HEK293 (cell line): ENCODE measurements at regions not wholly inside any gene's neighbourhood (a gene's known extent, or its start where the extent isn't known, plus 50 kb on each side); places are given as distances from the start of the nearest gene placed in this dataset.

Experiments used
- KLF1 ChIP-seq: fragments of 450-650 bp; formaldehyde crosslinking; IDR thresholded peaks from 2 replicates; pipeline ENCODE4 v1.5.1; 2016; ENCODE audit warnings: missing biosample characterization, missing genetic modification characterization
- KLF9 ChIP-seq: fragments of 450-650 bp; formaldehyde crosslinking; IDR thresholded peaks from 2 replicates; pipeline ENCODE4 v1.5.1; 2016; ENCODE audit warnings: missing biosample characterization, missing genetic modification characterization, low read depth
- ZBTB7A ChIP-seq: fragments of 450-650 bp; formaldehyde crosslinking; IDR thresholded peaks from 2 replicates; pipeline ENCODE4 v1.5.1; 2016; ENCODE audit warnings: low read depth, missing biosample characterization, missing genetic modification characterization
- ZNF138 ChIP-seq: fragments of 450-650 bp; formaldehyde crosslinking; IDR thresholded peaks from 2 replicates; pipeline ENCODE4 v1.5.1; 2016; ENCODE audit warnings: missing biosample characterization, missing genetic modification characterization, borderline replicate concordance
- ZNF433 ChIP-seq: fragments of 450-650 bp; formaldehyde crosslinking; IDR thresholded peaks from 2 replicates; pipeline ENCODE4 v1.5.1; 2016; ENCODE audit warnings: missing biosample characterization, missing genetic modification characterization, low read depth
- ZNF514 ChIP-seq: fragments of 450-650 bp; formaldehyde crosslinking; IDR thresholded peaks from 2 replicates; pipeline ENCODE4 v1.5.1; 2016; ENCODE audit warnings: missing biosample characterization, missing genetic modification characterization
- ZNF658 ChIP-seq: fragments of 450-650 bp; formaldehyde crosslinking; IDR thresholded peaks from 2 replicates; pipeline ENCODE4; 2016; ENCODE audit warnings: missing biosample characterization, missing genetic modification characterization
- ZNF777 ChIP-seq: fragments of 450-650 bp; formaldehyde crosslinking; IDR thresholded peaks from 2 replicates; pipeline ENCODE4 v1.5.1; 2017; ENCODE audit warnings: missing biosample characterization, missing genetic modification characterization, borderline replicate concordance
- TF ChIP-seq, protein P1 (sequence below): fragments of 450-650 bp; formaldehyde crosslinking; IDR thresholded peaks from 2 replicates; pipeline ENCODE4 v1.5.1; 2016; ENCODE audit warnings: missing biosample characterization, missing genetic modification characterization
- TF ChIP-seq, protein P2 (sequence below): fragments of 450-650 bp; formaldehyde crosslinking; IDR thresholded peaks from 2 replicates; pipeline ENCODE4 v1.5.1; 2016; ENCODE audit warnings: missing biosample characterization, missing genetic modification characterization
- TF ChIP-seq, protein P3 (sequence below): fragments of 450-650 bp; formaldehyde crosslinking; IDR thresholded peaks from 2 replicates; pipeline ENCODE4 v1.5.1; 2016; ENCODE audit warnings: missing biosample characterization, missing genetic modification characterization, low read depth
- TF ChIP-seq, protein P4 (sequence below): fragments of 450-650 bp; formaldehyde crosslinking; IDR thresholded peaks from 2 replicates; pipeline ENCODE4 v1.5.1; 2016; ENCODE audit warnings: missing biosample characterization, missing genetic modification characterization

DNA sequence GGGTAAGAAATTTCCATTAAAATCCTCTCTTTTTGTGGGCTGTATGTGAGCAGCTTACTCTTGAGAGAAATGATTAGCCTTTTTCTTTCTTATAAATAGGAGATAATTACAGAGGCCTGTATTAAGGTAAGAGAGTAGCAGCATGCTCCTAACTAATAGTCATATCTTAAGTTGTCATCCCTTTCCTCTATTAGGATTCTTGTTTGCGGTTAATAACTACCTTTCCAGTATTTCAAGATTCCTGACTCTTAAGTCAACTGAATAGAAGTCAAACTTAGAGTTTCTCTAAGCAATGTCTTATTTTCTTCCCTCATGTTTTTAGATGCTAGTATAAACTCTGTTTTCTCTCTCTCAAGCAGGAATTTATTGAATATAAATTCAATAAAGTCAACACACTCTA is 139.9 kb upstream of the GPRIN3 start:
- TF ChIP-seq, protein P1, sequence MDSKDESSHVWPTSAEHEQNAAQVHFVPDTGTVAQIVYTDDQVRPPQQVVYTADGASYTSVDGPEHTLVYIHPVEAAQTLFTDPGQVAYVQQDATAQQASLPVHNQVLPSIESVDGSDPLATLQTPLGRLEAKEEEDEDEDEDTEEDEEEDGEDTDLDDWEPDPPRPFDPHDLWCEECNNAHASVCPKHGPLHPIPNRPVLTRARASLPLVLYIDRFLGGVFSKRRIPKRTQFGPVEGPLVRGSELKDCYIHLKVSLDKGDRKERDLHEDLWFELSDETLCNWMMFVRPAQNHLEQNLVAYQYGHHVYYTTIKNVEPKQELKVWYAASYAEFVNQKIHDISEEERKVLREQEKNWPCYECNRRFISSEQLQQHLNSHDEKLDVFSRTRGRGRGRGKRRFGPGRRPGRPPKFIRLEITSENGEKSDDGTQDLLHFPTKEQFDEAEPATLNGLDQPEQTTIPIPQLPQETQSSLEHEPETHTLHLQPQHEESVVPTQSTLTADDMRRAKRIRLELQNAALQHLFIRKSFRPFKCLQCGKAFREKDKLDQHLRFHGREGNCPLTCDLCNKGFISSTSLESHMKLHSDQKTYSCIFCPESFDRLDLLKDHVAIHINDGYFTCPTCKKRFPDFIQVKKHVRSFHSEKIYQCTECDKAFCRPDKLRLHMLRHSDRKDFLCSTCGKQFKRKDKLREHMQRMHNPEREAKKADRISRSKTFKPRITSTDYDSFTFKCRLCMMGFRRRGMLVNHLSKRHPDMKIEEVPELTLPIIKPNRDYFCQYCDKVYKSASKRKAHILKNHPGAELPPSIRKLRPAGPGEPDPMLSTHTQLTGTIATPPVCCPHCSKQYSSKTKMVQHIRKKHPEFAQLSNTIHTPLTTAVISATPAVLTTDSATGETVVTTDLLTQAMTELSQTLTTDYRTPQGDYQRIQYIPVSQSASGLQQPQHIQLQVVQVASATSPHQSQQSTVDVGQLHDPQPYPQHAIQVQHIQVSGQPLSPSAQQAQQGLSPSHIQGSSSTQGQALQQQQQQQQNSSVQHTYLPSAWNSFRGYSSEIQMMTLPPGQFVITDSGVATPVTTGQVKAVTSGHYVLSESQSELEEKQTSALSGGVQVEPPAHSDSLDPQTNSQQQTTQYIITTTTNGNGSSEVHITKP (tag by site-specific recombination), result no peak
- TF ChIP-seq ZNF433, result no peak
- no peak for TF ChIP-seq ZNF658
- TF ChIP-seq KLF1, result no peak
- no peak for TF ChIP-seq ZNF138
- TF ChIP-seq, protein P2, sequence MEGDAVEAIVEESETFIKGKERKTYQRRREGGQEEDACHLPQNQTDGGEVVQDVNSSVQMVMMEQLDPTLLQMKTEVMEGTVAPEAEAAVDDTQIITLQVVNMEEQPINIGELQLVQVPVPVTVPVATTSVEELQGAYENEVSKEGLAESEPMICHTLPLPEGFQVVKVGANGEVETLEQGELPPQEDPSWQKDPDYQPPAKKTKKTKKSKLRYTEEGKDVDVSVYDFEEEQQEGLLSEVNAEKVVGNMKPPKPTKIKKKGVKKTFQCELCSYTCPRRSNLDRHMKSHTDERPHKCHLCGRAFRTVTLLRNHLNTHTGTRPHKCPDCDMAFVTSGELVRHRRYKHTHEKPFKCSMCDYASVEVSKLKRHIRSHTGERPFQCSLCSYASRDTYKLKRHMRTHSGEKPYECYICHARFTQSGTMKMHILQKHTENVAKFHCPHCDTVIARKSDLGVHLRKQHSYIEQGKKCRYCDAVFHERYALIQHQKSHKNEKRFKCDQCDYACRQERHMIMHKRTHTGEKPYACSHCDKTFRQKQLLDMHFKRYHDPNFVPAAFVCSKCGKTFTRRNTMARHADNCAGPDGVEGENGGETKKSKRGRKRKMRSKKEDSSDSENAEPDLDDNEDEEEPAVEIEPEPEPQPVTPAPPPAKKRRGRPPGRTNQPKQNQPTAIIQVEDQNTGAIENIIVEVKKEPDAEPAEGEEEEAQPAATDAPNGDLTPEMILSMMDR (tag by site-specific recombination), result no peak
- TF ChIP-seq ZNF514 (tag by site-specific recombination), result no peak
- no peak for TF ChIP-seq ZBTB7A
- TF ChIP-seq, protein P3, sequence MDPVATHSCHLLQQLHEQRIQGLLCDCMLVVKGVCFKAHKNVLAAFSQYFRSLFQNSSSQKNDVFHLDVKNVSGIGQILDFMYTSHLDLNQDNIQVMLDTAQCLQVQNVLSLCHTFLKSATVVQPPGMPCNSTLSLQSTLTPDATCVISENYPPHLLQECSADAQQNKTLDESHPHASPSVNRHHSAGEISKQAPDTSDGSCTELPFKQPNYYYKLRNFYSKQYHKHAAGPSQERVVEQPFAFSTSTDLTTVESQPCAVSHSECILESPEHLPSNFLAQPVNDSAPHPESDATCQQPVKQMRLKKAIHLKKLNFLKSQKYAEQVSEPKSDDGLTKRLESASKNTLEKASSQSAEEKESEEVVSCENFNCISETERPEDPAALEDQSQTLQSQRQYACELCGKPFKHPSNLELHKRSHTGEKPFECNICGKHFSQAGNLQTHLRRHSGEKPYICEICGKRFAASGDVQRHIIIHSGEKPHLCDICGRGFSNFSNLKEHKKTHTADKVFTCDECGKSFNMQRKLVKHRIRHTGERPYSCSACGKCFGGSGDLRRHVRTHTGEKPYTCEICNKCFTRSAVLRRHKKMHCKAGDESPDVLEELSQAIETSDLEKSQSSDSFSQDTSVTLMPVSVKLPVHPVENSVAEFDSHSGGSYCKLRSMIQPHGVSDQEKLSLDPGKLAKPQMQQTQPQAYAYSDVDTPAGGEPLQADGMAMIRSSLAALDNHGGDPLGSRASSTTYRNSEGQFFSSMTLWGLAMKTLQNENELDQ (tag by site-specific recombination), result no peak
- TF ChIP-seq ZNF777 (tag by site-specific recombination), result no peak
- TF ChIP-seq, protein P4, sequence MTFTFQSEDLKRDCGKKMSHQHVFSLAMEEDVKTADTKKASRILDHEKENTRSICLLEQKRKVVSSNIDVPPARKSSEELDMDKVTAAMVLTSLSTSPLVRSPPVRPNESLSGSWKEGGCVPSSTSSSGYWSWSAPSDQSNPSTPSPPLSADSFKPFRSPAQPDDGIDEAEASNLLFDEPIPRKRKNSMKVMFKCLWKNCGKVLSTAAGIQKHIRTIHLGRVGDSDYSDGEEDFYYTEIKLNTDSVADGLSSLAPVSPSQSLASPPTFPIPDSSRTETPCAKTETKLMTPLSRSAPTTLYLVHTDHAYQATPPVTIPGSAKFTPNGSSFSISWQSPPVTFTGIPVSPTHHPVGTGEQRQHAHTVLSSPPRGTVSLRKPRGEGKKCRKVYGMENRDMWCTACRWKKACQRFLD (tag by site-specific recombination), result no peak
- no peak for TF ChIP-seq KLF9 (tag by site-specific recombination)
